Nephron (organoid): ENCODE measurements at regions not wholly inside any gene's neighbourhood (a gene's known extent, or its start where the extent isn't known, plus 50 kb on each side); places are given as distances from the start of the nearest gene placed in this dataset.
"Not testable (repeated sequence)": the region's sequence is repeated elsewhere in the genome, so short reads cannot be mapped to it uniquely, and the experiment has no call there.

Experiments used
- H3K27ac Mint-ChIP-seq, 3 experiments: 2 replicates each; pipeline ENCODE4 v1.8.0; 2020; ENCODE audit warnings: mixed read lengths in 3 of 3, mild to moderate bottlenecking in 2 of 3, moderate library complexity in 1 of 3
- H3K27me3 Mint-ChIP-seq: 2 replicates; pipeline ENCODE4 v1.8.0; 2021; ENCODE audit warnings: low read depth, mild to moderate bottlenecking, moderate library complexity, mixed read lengths
- H3K36me3 Mint-ChIP-seq: 2 replicates; pipeline ENCODE4 v1.8.0; 2020; ENCODE audit warnings: low read depth, mixed read lengths
- H3K4me1 Mint-ChIP-seq: 2 replicates; pipeline ENCODE4 v1.8.0; 2020; ENCODE audit warnings: mixed read lengths
- H3K4me3 Mint-ChIP-seq, 3 experiments: 2 replicates each; pipeline ENCODE4 v1.8.0; 2020; ENCODE audit warnings: mild to moderate bottlenecking in 3 of 3, mixed read lengths in 3 of 3, moderate library complexity in 2 of 3
- H3K9me3 Mint-ChIP-seq: 2 replicates; pipeline ENCODE4 v1.8.0; 2020; ENCODE audit warnings: mixed read lengths
- CTCF ChIP-seq, 3 experiments: fragments of 200-600 bp; sonication (generic); IDR thresholded peaks; one replicate each; pipeline ENCODE4 v1.5.0; 2021; ENCODE audit warnings: antibody characterized with exemption in 3 of 3; ENCODE audit not compliant: unreplicated experiment in 3 of 3

DNA sequence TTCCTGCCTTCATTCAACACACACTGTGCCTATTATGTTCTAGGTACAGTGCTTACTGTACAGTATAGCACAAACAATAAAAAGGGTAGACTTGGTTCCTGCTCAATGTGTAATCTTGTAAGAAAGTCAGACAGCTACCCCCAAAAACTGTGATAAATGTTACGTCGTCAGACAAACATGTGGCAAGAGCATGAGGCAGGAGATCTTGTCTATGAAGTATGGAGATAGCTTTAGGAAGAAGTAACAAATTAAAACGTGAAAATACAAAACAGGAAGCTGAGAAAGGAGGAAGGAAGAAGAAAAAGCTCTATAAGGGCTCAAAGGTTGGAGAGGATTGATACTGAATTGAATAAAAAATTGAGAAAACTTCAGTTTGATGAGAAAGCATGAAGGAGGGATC, 276.2 kb upstream of the HNRNPA3 start:
- Mint-ChIP-seq H3K4me3 (no peak overlapping the region), H3K27me3 (peaks cover 20% of the 10 kb centered on the region), H3K36me3 (no peaks in the 10 kb centered on the region), H3K9me3 (no peaks in the 10 kb centered on the region), H3K4me1 (peaks cover 6% of the 10 kb centered on the region), H3K27ac (no peak overlapping the region)
- TF ChIP-seq CTCF (IDR thresholded peaks at IDR 0.05; ENCODE audit: unreplicated experiment in 3 of 3), result no peak

GRCh38 chr2:176944998-176945397, 267.6 kb upstream of the HNRNPA3 start:
- no peaks in the 10 kb centered on the region for H3K4me1 Mint-ChIP-seq
- peaks cover 6% of the 10 kb centered on the region for H3K27me3 Mint-ChIP-seq
- H3K4me3 Mint-ChIP-seq, result no peak overlapping the region

DNA sequence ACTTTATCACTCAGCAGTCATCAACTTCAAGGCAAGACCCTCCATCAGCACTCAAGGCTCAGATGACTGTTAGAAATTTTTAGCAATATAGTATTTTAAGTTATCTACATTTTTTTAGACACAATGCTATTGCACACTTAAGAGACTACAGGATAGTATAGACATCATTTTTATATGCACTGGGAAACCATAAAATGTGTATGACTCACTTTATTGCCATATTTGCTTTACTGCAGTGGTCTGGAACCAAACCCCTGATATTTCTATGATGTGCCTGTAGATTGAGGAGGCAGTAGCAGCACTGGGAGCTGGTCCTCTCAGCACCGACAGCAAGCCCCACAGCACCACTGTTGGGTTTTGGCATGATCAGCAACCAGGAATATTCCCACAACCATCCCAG, 264.8 kb upstream of the HNRNPA3 start:
- peaks cover 4% of the 10 kb centered on the region for H3K36me3 Mint-ChIP-seq
- H3K9me3 Mint-ChIP-seq, result peaks cover 15% of the 10 kb centered on the region
- TF ChIP-seq CTCF (IDR thresholded peaks at IDR 0.05; ENCODE audit: unreplicated experiment in 3 of 3), result no peak
- H3K4me1 Mint-ChIP-seq, result no peaks in the 10 kb centered on the region
- no peaks in the 10 kb centered on the region for H3K27me3 Mint-ChIP-seq
- no peak overlapping the region for H3K27ac Mint-ChIP-seq
- H3K4me3 Mint-ChIP-seq, result no peak overlapping the region

More at GRCh38 chr2:176944998-176945397, 267.6 kb upstream of the HNRNPA3 start:
- H3K9me3 Mint-ChIP-seq, result peaks cover 9% of the 10 kb centered on the region
- no peak for TF ChIP-seq CTCF (IDR thresholded peaks at IDR 0.05; ENCODE audit: unreplicated experiment in 3 of 3)
- no peaks in the 10 kb centered on the region for H3K36me3 Mint-ChIP-seq
- no peak overlapping the region for H3K27ac Mint-ChIP-seq

- not testable (repeated sequence) for H3K4me1 Mint-ChIP-seq, H3K36me3 Mint-ChIP-seq, H3K4me3 Mint-ChIP-seq, H3K27ac Mint-ChIP-seq, H3K27me3 Mint-ChIP-seq
- H3K9me3 Mint-ChIP-seq, result peaks cover 14% of the 10 kb centered on the region
These were observed 261.4 kb upstream of the HNRNPA3 start for GRCh38 chr2:176951218-176951617.

- no peak overlapping the region for H3K4me3 Mint-ChIP-seq
- H3K27me3 Mint-ChIP-seq, result peaks cover 3% of the 10 kb centered on the region
- peaks cover 23% of the 10 kb centered on the region for H3K4me1 Mint-ChIP-seq
- no peaks in the 10 kb centered on the region for H3K36me3 Mint-ChIP-seq
- peaks cover 2% of the 10 kb centered on the region for H3K9me3 Mint-ChIP-seq
- no peak overlapping the region for H3K27ac Mint-ChIP-seq
- no peak for TF ChIP-seq CTCF (IDR thresholded peaks at IDR 0.05; ENCODE audit: unreplicated experiment in 3 of 3)
These were observed 255.8 kb upstream of the HNRNPA3 start for GRCh38 chr2:176956791-176957190.

DNA sequence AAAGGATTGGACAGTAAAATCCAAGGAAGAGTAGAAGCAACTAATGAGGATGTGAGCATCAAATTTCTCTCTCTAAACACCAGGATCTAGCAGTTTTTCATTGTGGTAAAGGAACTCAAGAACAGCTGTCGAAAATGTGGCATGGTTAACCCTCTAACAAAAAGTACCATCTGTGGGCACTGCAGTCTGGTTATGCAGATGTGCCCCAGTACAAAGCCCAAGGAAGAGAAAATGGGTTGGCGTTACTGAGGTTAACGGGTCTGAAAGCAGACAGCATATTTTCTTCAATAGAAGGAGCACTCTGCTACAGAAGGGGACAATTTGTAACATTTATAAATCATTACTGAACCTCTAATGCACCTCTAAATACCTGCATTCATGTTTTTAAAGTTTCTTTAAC, 253.0 kb upstream of the HNRNPA3 start:
- no peak overlapping the region for H3K4me3 Mint-ChIP-seq
- peaks cover 4% of the 10 kb centered on the region for H3K27me3 Mint-ChIP-seq
- peaks cover 34% of the 10 kb centered on the region for H3K4me1 Mint-ChIP-seq
- no peaks in the 10 kb centered on the region for H3K36me3 Mint-ChIP-seq
- TF ChIP-seq CTCF (IDR thresholded peaks at IDR 0.05; ENCODE audit: unreplicated experiment in 3 of 3), result no peak
- no peaks in the 10 kb centered on the region for H3K9me3 Mint-ChIP-seq
- H3K27ac Mint-ChIP-seq, result peak overlapping the region; percentile 49 to 75 (median 55)
